SK-N-SH treated with all-trans-retinoic acid at 6 μM for 48 hours (cell line): ENCODE measurements at regions not wholly inside any gene's neighbourhood (a gene's known extent, or its start where the extent isn't known, plus 50 kb on each side); places are given as distances from the start of the nearest gene placed in this dataset.

Experiments used
- BACH2 ChIP-seq: fragments of 250-450 bp; sonication (Bioruptor Pico); IDR thresholded peaks from 2 replicates; pipeline ENCODE4 v1.9.0; 2021; ENCODE audit warnings: mild to moderate bottlenecking, borderline replicate concordance
- CSRNP3 ChIP-seq: fragments of 250-450 bp; sonication (Bioruptor Pico); IDR thresholded peaks from 2 replicates; pipeline ENCODE4 v1.5.1; 2021; ENCODE audit warnings: mild to moderate bottlenecking, moderate library complexity

GRCh38 chr7:131212114-131212513 is 115.6 kb upstream of the MKLN1 start:
- TF ChIP-seq CSRNP3 (CRISPR knock-in tag) (no peak), BACH2 (CRISPR knock-in tag) (no peak)
